Fibroblast of skin of abdomen (primary cell): ENCODE measurements at regions not wholly inside any gene's neighbourhood (a gene's known extent, or its start where the extent isn't known, plus 50 kb on each side); places are given as distances from the start of the nearest gene placed in this dataset.
"Not testable (repeated sequence)": the region's sequence is repeated elsewhere in the genome, so short reads cannot be mapped to it uniquely, and the experiment has no call there.

ENCODE experiments used
- DNase-seq: peaks from one replicate; pipeline ENCODE4 v3.0.0-alpha.2; 2013

- no peak for DNase-seq
Observed at GRCh38 chr5:94025788-94026473, 284.5 kb upstream of the POU5F2 start.

GRCh38 chr5:94024620-94025019 is 283.2 kb upstream of the POU5F2 start:
- DNase-seq = no peak

GRCh38 chr5:94024101-94024500 is 282.7 kb upstream of the POU5F2 start:
- peak; percentile 3 for DNase-seq

- DNase-seq = peak; percentile 40
Observed at GRCh38 chr5:94021246-94021645, 279.8 kb upstream of the POU5F2 start.

- peak; percentile 9 for DNase-seq
Observed at GRCh38 chr5:94017579-94017978, 276.2 kb upstream of the POU5F2 start.

- no peak for DNase-seq
Observed at GRCh38 chr5:94010814-94011213, 269.4 kb upstream of the POU5F2 start.

GRCh38 chr5:94009161-94009560 is 267.8 kb upstream of the POU5F2 start:
- no peak for DNase-seq

- no peak for DNase-seq
Observed at GRCh38 chr5:93998951-93999455, 257.6 kb upstream of the POU5F2 start.

- no peak for DNase-seq
Observed at GRCh38 chr5:93997562-93997961, 256.2 kb upstream of the POU5F2 start.

GRCh38 chr5:93995126-93995621 is 253.8 kb upstream of the POU5F2 start:
- DNase-seq = peak; percentile 30

GRCh38 chr5:93993161-93993560 is 251.8 kb upstream of the POU5F2 start:
- DNase-seq = no peak

GRCh38 chr5:93990504-93991070 is 249.2 kb upstream of the POU5F2 start:
- no peak for DNase-seq

GRCh38 chr5:93985940-93986570 is 244.7 kb upstream of the POU5F2 start:
- not testable (repeated sequence) for DNase-seq

GRCh38 chr5:93978222-93978621 is 236.8 kb upstream of the POU5F2 start:
- no peak for DNase-seq

- no peak for DNase-seq
Observed at GRCh38 chr5:93967923-93968322, 226.5 kb upstream of the POU5F2 start.

GRCh38 chr5:93964421-93964820 is 223.0 kb upstream of the POU5F2 start:
- DNase-seq = peak; percentile 1

- no peak for DNase-seq
Observed at GRCh38 chr5:93960042-93960441, 218.6 kb upstream of the POU5F2 start.

- DNase-seq = no peak
Observed at GRCh38 chr5:93956006-93956405, 214.6 kb upstream of the POU5F2 start.

- DNase-seq = no peak
Observed at GRCh38 chr5:93954421-93955069, 213.1 kb upstream of the POU5F2 start.

GRCh38 chr5:93953442-93953841 is 212.0 kb upstream of the POU5F2 start:
- DNase-seq = no peak

- no peak for DNase-seq
Observed at GRCh38 chr5:93941897-93942296, 200.5 kb upstream of the POU5F2 start.

GRCh38 chr5:93933269-93933668 is 191.9 kb upstream of the POU5F2 start:
- DNase-seq = not testable (repeated sequence)

- no peak for DNase-seq
Observed at GRCh38 chr5:93930098-93930497, 188.7 kb upstream of the POU5F2 start.
